ENCODE measurements at regions not wholly inside any gene's neighbourhood (a gene's known extent, or its start where the extent isn't known, plus 50 kb on each side); places are given as distances from the start of the nearest gene placed in this dataset.

- Histone ChIP-seq H3K4me1 (ENCODE audit: insufficient read depth, low read length) (no peaks in the 10 kb centered on the region), H3K36me3 (replicated peaks in 1 of 2; ENCODE audit: control insufficient read depth in 1 of 2, insufficient read depth in 2 of 2, low read length in 2 of 2) (no peaks in the 10 kb centered on the region), H4K20me1 (ENCODE audit: insufficient read depth, low read length) (no peaks in the 10 kb centered on the region), H3K9ac (ENCODE audit: insufficient read depth, low read depth, low read length) (no peak overlapping the region), H3K79me2 (ENCODE audit: insufficient read depth, low read length) (no peaks in the 10 kb centered on the region), H3K9me3 (ENCODE audit: low read length) (no peaks in the 10 kb centered on the region), H3K27ac (ENCODE audit: extremely low read length, insufficient read depth, low read length) (no peak overlapping the region), H2AFZ (ENCODE audit: low read length) (no peak overlapping the region), H3K27me3 (ENCODE audit: control insufficient read depth in 1 of 2, insufficient read depth in 2 of 2, low read length in 2 of 2) (no peaks in the 10 kb centered on the region; a peak in 2 of 5 replicates), H3K4me3 (replicated peaks in 1 of 3; ENCODE audit: insufficient read depth in 1 of 3, low read depth in 2 of 3, low read length in 3 of 3) (no peak overlapping the region), H3K4me2 (ENCODE audit: low read depth, low read length) (no peak overlapping the region)
- FAIRE-seq, result no peak
- DNase-seq (ENCODE audit: low spot score), result no peak
- ChIA-PET POLR2A (no interaction called here), CTCF (ENCODE audit: low intra/inter-chr PET ratio, low total read pairs) (no interaction called here)
- intact Hi-C loops (cut with micrococcal nuclease; ENCODE audit: unreplicated experiment), result no loop called here
- in situ Hi-C loops (cut with HindIII; ENCODE audit: extremely low pct_ligation_motif_present, low pct_unique_long_range_greater_than_20kb), result no loop called here
- ATAC-seq, result no peak; the same call in 2 of the 3 replicates
- TF ChIP-seq FOSL2 (CRISPR knock-in tag; IDR thresholded peaks at IDR 0.05) (peak; percentile 25; the same call in 1 of the 2 replicates), E2F2 (CRISPR knock-in tag; IDR thresholded peaks at IDR 0.05; ENCODE audit: borderline replicate concordance) (no peak)
- whole genome bisulfite sequencing (ENCODE audit: low lambda C conversion rate), result 29% methylated on average over 12 of the region's 12 CpGs
- BruUV-seq (replicated peaks), result no TSS peak
Observed at GRCh38 chr2:217075268-217076057, 215.6 kb upstream of the TNP1 start.

DNA sequence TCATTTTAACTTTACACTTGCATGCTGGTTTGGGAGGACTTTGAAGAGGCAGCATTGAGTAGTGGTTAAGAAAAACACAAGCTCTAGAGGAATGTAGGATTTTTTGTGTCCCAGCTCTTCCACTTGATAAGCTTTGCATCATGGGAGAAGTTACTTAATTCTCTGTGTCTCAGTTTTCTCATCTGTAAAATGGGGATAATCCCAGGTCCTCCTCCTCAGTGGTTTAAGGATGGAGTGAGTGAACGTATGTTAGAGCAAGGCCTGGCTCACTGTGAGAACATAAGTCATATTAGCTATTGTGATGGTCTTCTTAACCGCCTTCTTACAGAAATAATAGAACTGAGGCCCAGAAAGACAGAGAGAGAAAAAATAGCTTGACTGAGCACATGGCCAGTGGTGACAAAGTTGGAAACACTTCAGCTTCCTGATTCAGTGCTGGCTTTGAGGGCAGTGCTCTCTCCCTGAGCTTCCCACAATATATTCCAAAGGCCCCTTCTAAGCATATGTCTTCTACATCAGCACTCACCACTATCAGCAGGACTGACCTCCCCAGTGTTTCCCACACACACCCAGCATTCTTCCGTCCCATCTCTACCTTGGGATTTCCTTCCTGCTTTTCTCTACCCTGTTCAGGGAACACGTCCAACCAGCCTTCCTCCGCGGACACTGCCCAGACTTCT, 214.9 kb upstream of the TNP1 start:
- no peaks in the 10 kb centered on the region for H3K4me1 ChIP-seq (ENCODE audit: insufficient read depth, low read length)
- no peak overlapping the region for H3K4me2 ChIP-seq (ENCODE audit: low read depth, low read length)
- no peaks in the 10 kb centered on the region; a peak in 2 of 5 replicates for H3K27me3 ChIP-seq (ENCODE audit: control insufficient read depth in 1 of 2, insufficient read depth in 2 of 2, low read length in 2 of 2)
- H3K4me3 ChIP-seq (replicated peaks in 1 of 3; ENCODE audit: insufficient read depth in 1 of 3, low read depth in 2 of 3, low read length in 3 of 3), result no peak overlapping the region
- H2AFZ ChIP-seq (ENCODE audit: low read length), result no peak overlapping the region
- in situ Hi-C loops (cut with HindIII; ENCODE audit: extremely low pct_ligation_motif_present, low pct_unique_long_range_greater_than_20kb) (no loop called here), intact Hi-C loops (cut with micrococcal nuclease; ENCODE audit: unreplicated experiment) (no loop called here)
- ChIA-PET POLR2A (no interaction called here), CTCF (ENCODE audit: low intra/inter-chr PET ratio, low total read pairs) (no interaction called here)
- DNase-seq (ENCODE audit: low spot score), result no peak
- H3K9ac ChIP-seq (ENCODE audit: insufficient read depth, low read depth, low read length), result no peak overlapping the region
- no peaks in the 10 kb centered on the region for H3K9me3 ChIP-seq (ENCODE audit: low read length)
- no peak for FAIRE-seq
- no peaks in the 10 kb centered on the region for H3K79me2 ChIP-seq (ENCODE audit: insufficient read depth, low read length)
- no TSS peak for BruUV-seq (replicated peaks)
- 67% methylated on average over 6 of the region's 6 CpGs for WGBS (ENCODE audit: low lambda C conversion rate)
- no peak for ATAC-seq
- no peak overlapping the region for H3K27ac ChIP-seq (ENCODE audit: extremely low read length, insufficient read depth, low read length)
- no peaks in the 10 kb centered on the region for H3K36me3 ChIP-seq (replicated peaks in 1 of 2; ENCODE audit: control insufficient read depth in 1 of 2, insufficient read depth in 2 of 2, low read length in 2 of 2)
- H4K20me1 ChIP-seq (ENCODE audit: insufficient read depth, low read length), result no peaks in the 10 kb centered on the region
- TF ChIP-seq ZNF670 (CRISPR knock-in tag; IDR thresholded peaks at IDR 0.05; ENCODE audit: borderline replicate concordance), result no peak
- TF ChIP-seq NFKBIZ (CRISPR knock-in tag; IDR thresholded peaks at IDR 0.05), result no peak
- no peak for TF ChIP-seq ZNF256 (CRISPR knock-in tag; conservative IDR thresholded peaks at IDR 0.05)
- no peak for TF ChIP-seq IRF9 (CRISPR knock-in tag; IDR thresholded peaks at IDR 0.05; ENCODE audit: borderline replicate concordance)
